Mucosa of gallbladder (tissue), 1 donor: ENCODE measurements at regions not wholly inside any gene's neighbourhood (a gene's known extent, or its start where the extent isn't known, plus 50 kb on each side); places are given as distances from the start of the nearest gene placed in this dataset.

Experiments
- DNase-seq: peaks from one replicate; pipeline ENCODE4 v3.0.0-alpha.2; 2020; ENCODE audit warnings: low spot score
- donor health status: DM: no; HTN: no; CAD: no.

GRCh38 chr19:46911456-46911855, 50.7 kb downstream of the ARHGAP35 start:
- DNase-seq = no peak

- no peak for DNase-seq
These were observed 52.5 kb downstream of the ARHGAP35 start for GRCh38 chr19:46913198-46913851.

- no peak for DNase-seq
These were observed 53.1 kb downstream of the ARHGAP35 start for GRCh38 chr19:46913852-46914430.

- no peak for DNase-seq
These were observed 54.6 kb downstream of the ARHGAP35 start for GRCh38 chr19:46915386-46915785.

GRCh38 chr19:46917002-46917401, 56.2 kb downstream of the ARHGAP35 start:
- no peak for DNase-seq

- DNase-seq = no peak
These were observed 58.5 kb downstream of the ARHGAP35 start for GRCh38 chr19:46919324-46919723.

- DNase-seq = no peak
These were observed 59.6 kb downstream of the ARHGAP35 start for GRCh38 chr19:46920362-46920761.

- no peak for DNase-seq
These were observed 60.3 kb downstream of the ARHGAP35 start for GRCh38 chr19:46921071-46921470.

GRCh38 chr19:46922465-46922864, 61.7 kb downstream of the ARHGAP35 start:
- DNase-seq = no peak

- no peak for DNase-seq
These were observed 64.2 kb downstream of the ARHGAP35 start for GRCh38 chr19:46924874-46925547.

- peak; percentile 72 for DNase-seq
These were observed 64.8 kb downstream of the ARHGAP35 start for GRCh38 chr19:46925548-46925950.

- no peak for DNase-seq
These were observed 65.6 kb downstream of the ARHGAP35 start for GRCh38 chr19:46926170-46927071.

- DNase-seq = no peak
These were observed 66.3 kb downstream of the ARHGAP35 start for GRCh38 chr19:46927106-46927505.

- DNase-seq = no peak
These were observed 67.1 kb downstream of the ARHGAP35 start for GRCh38 chr19:46927893-46928292.

- no peak for DNase-seq
These were observed 68.2 kb downstream of the ARHGAP35 start for GRCh38 chr19:46928951-46929350.

GRCh38 chr19:46931202-46931601, 70.4 kb downstream of the ARHGAP35 start:
- DNase-seq = no peak

- no peak for DNase-seq
These were observed 71.5 kb downstream of the ARHGAP35 start for GRCh38 chr19:46932346-46932745.

- no peak for DNase-seq
These were observed 74.4 kb downstream of the ARHGAP35 start for GRCh38 chr19:46935066-46935663.

- no peak for DNase-seq
These were observed 76.3 kb upstream of the NPAS1 start for GRCh38 chr19:46943150-46943946.

- no peak for DNase-seq
These were observed 75.4 kb upstream of the NPAS1 start for GRCh38 chr19:46944123-46944748.
